BLaER1 (cell line): ENCODE measurements at regions not wholly inside any gene's neighbourhood (a gene's known extent, or its start where the extent isn't known, plus 50 kb on each side); places are given as distances from the start of the nearest gene placed in this dataset.
"Not testable (repeated sequence)": the region's sequence is repeated elsewhere in the genome, so short reads cannot be mapped to it uniquely, and the experiment has no call there.

Source experiments
- H3K27ac ChIP-seq: shearing (Covaris generic); formaldehyde crosslinking; 2 replicates; pipeline ENCODE4 v1.8.1; 2022
- H3K27me3 ChIP-seq: shearing (Covaris generic); formaldehyde crosslinking; 2 replicates; pipeline ENCODE4 v1.8.1; 2022
- H3K36me3 ChIP-seq: shearing (Covaris generic); formaldehyde crosslinking; 2 replicates; pipeline ENCODE4 v1.8.1; 2022
- H3K4me1 ChIP-seq: shearing (Covaris generic); formaldehyde crosslinking; 2 replicates; pipeline ENCODE4 v1.8.1; 2022
- H3K4me2 ChIP-seq: shearing (Covaris generic); formaldehyde crosslinking; 2 replicates; pipeline ENCODE4 v1.8.1; 2022
- H3K4me3 ChIP-seq: shearing (Covaris generic); formaldehyde crosslinking; 2 replicates; pipeline ENCODE4 v1.8.1; 2022
- H3K9ac ChIP-seq: shearing (Covaris generic); formaldehyde crosslinking; 2 replicates; pipeline ENCODE4 v1.8.1; 2022
- H3K9me3 ChIP-seq: shearing (Covaris generic); formaldehyde crosslinking; 2 replicates; pipeline ENCODE4 v1.8.1; 2022
- H4K20me1 ChIP-seq: shearing (Covaris generic); formaldehyde crosslinking; 2 replicates; pipeline ENCODE4 v1.8.1; 2022
- Cebpa-rat ChIP-seq: shearing (Covaris generic); IDR thresholded peaks from 2 replicates; pipeline ENCODE4 v1.8.1; 2022

DNA sequence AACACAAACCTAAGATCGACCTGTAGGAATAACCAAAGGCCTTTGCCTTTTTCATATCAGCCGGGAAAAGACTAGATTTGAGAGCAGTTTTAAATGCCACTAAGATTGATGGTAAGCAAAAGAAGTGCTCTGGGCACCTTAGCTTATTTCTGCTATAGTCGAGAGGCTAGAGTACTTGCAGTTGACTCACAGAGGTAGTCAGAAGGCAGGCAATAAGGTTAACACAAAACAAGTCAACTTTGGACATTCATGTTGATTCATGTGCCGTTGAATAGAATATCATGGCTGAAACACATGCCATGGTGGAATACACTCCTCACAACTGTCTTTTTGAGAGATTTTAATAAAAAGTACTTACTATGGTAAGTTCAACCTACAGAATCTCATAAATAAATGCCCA lies 507.6 kb downstream of the ZEB2 start:
- no peaks in the 10 kb centered on the region for H3K9me3 ChIP-seq
- no peak overlapping the region for H3K4me2 ChIP-seq
- no peaks in the 10 kb centered on the region for H3K4me1 ChIP-seq
- TF ChIP-seq Cebpa-rat = no peak
- H3K9ac ChIP-seq = no peak overlapping the region
- H3K27me3 ChIP-seq = no peaks in the 10 kb centered on the region
- no peak overlapping the region for H3K4me3 ChIP-seq
- H4K20me1 ChIP-seq = no peaks in the 10 kb centered on the region
- H3K27ac ChIP-seq = no peak overlapping the region
- H3K36me3 ChIP-seq = no peaks in the 10 kb centered on the region

DNA sequence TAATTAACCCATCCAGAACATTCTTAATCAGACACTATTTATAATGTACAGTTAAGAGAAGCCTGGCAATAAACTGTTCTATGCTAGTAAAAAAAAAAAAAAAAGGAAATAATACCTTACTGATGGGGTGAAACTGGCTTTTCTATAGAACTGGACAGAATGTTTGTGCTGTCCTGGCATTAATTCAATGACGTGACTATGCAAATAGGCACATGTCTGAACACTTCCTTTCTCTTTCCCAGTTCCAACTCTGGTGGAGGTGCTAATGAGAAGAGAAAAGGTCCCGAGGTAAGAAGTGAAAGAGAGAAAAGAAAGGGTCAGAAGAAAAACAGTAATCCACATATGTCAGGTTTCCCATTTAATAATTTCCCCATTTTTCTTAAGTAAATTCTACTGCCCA lies 508.4 kb downstream of the ZEB2 start:
- H3K9ac ChIP-seq = no peak overlapping the region
- H3K36me3 ChIP-seq = no peaks in the 10 kb centered on the region
- no peaks in the 10 kb centered on the region for H3K4me1 ChIP-seq
- H3K4me3 ChIP-seq = no peak overlapping the region
- no peaks in the 10 kb centered on the region for H3K9me3 ChIP-seq
- no peaks in the 10 kb centered on the region for H3K27me3 ChIP-seq
- no peak overlapping the region for H3K4me2 ChIP-seq
- no peaks in the 10 kb centered on the region for H4K20me1 ChIP-seq
- H3K27ac ChIP-seq = no peak overlapping the region
- no peak for TF ChIP-seq Cebpa-rat

DNA sequence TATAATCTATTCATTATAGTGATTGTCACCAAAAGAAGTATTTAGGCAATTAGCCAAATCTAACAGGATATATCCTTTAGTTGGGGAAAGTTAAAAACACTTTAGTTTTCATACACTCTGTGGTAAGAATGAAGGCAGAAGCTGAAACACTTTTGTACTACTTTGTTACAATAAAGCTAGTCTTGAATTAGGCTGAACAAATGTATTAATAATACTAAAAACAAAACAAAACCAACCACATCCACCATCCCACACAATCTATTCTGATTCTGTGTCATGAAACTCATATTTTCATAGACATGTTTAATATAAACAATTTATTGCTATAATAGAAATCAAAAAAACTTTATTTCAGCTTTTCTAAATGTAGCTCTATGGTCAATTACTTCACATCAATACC lies 508.8 kb downstream of the ZEB2 start:
- Histone ChIP-seq H3K27ac (no peak overlapping the region), H3K27me3 (no peaks in the 10 kb centered on the region), H3K4me3 (no peak overlapping the region), H3K36me3 (no peaks in the 10 kb centered on the region), H4K20me1 (no peaks in the 10 kb centered on the region), H3K4me1 (no peaks in the 10 kb centered on the region), H3K4me2 (no peak overlapping the region), H3K9me3 (no peaks in the 10 kb centered on the region), H3K9ac (no peak overlapping the region)
- no peak for TF ChIP-seq Cebpa-rat

DNA sequence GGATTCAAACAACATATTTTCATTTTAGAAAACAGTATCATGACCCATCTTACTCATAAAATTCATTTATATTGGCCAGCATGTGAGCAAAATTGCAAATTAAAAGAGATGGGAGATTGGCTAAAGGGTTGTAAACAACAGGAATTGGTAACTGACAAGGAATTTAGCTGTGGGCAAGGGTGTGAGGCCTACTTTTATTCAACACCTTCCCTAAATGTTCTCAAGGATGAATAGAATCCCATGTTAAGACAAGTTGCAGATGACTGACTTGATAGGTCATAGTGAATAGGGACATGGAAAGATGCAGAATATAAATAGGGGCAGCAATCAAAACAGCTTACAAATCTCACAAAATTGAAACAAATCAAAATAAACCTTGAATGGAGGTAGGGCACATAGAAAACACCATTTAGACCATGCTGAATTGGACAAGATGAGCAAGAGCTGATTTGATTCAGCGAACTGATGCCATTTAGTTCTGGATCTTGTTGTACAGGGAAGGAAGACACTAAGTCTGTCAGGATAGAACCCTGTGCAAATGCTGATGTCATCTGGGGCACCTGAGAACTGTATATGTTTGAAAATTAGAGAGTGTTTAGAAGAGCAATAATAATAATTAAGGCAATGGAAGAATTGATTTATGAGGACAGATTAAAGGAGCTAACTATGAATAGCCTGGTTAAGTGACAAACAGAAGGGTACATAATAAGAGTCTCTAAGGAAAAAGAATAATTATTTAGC lies 509.7 kb downstream of the ZEB2 start:
- Histone ChIP-seq H3K4me3 (no peak overlapping the region), H3K4me2 (no peak overlapping the region), H3K4me1 (no peaks in the 10 kb centered on the region), H3K27me3 (no peaks in the 10 kb centered on the region), H4K20me1 (no peaks in the 10 kb centered on the region), H3K9me3 (no peaks in the 10 kb centered on the region), H3K36me3 (no peaks in the 10 kb centered on the region), H3K27ac (no peak overlapping the region), H3K9ac (no peak overlapping the region)
- no peak for TF ChIP-seq Cebpa-rat

DNA sequence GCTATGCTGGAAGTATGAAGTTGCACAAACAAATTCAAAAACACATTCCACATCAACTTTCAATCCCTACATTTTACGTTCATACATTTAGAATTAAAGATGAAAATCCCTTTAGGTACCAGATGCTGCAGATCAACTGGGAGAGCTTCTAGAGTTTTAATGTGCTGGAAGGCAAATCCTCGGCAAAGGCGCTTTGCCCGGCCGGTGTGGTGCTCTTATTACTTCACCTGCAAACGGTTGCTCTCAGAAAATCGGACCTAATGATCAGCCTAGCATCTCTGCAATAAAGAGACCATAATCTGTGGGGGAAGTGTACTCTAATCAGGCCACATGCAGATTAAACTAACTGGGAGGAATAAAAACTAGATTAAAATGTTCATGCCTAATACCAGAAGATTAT lies 513.8 kb downstream of the ZEB2 start:
- no peaks in the 10 kb centered on the region for H3K4me1 ChIP-seq
- TF ChIP-seq Cebpa-rat = no peak

DNA sequence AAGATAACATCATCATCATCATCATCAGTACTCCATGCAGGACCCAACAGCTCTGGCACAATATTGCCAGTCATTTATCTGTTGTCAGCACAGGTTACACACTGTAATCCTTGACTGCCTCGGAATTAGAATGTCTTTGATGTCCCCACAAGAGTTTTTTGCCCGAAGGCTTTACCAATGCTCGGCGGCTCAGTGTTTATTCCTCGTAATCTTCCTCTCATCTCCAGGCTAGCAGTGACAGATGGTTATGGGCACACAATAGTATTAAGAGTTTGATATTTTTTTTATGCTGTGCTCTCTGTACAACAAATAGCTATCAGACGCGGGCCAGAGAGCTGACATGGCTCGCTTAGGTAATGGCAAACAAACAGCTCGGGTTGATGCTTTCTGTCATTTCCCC lies 515.2 kb downstream of the ZEB2 start:
- no peaks in the 10 kb centered on the region for H3K4me1 ChIP-seq
- no peak overlapping the region for H3K27ac ChIP-seq
- H3K4me3 ChIP-seq = no peak overlapping the region
- H4K20me1 ChIP-seq = no peaks in the 10 kb centered on the region
- H3K4me2 ChIP-seq = no peak overlapping the region
- no peak overlapping the region for H3K9ac ChIP-seq
- H3K27me3 ChIP-seq = no peaks in the 10 kb centered on the region
- no peak for TF ChIP-seq Cebpa-rat
- no peaks in the 10 kb centered on the region for H3K36me3 ChIP-seq
- no peaks in the 10 kb centered on the region for H3K9me3 ChIP-seq

More for the DNA sequence above, 513.8 kb downstream of the ZEB2 start:
- H3K27me3 ChIP-seq = no peaks in the 10 kb centered on the region
- no peak overlapping the region for H3K9ac ChIP-seq
- no peaks in the 10 kb centered on the region for H4K20me1 ChIP-seq
- no peak overlapping the region for H3K4me3 ChIP-seq
- H3K27ac ChIP-seq = no peak overlapping the region
- no peaks in the 10 kb centered on the region for H3K9me3 ChIP-seq
- no peak overlapping the region for H3K4me2 ChIP-seq
- no peaks in the 10 kb centered on the region for H3K36me3 ChIP-seq

DNA sequence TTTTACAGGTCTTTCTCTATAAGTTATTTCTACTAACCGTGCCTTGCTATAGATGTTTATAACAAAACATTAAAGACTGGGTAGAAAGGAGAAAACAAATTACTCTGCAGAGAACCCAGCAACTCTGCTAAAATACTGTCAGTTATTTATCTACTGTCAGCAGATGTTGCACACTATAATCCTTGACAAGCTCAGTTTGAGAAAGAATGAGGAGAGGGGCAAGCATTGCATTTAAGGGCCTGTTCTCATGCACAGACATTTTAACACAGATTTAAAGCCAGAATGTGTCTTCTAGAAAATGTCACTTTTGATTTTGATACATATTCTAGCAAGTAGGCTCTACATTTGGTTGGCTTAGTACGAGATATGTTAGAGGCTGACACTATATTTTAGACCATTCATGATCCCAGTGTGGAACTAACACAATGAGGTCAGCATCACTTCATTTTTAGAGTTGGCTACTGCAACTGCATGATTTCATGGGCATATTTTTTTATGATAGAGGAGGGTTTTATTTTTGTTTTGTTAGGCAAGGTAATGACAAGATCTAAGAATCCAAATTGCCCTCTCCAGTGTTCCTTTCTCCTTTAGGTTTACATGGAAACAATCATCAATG lies 516.4 kb downstream of the ZEB2 start:
- no peak overlapping the region for H3K27ac ChIP-seq

DNA sequence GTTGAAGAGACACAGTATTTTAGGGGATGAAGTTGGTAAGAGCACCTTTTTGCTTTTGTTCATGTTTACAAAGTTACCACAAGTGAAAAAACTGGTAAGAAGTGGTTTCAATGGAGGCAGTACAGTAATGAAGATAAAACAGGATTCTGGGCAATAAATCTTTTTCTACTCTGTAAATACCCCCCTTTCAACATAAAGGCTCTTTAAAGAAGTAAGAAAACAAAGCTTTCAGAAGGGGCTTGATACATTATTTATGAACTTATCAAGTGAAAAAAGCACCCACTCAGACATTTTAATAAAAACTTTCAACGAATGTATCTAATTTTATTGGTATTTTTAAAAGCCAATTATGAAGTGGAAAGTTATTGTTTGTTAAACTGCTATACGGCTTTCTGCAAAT lies 522.9 kb downstream of the ZEB2 start:
- H3K27ac ChIP-seq = no peak overlapping the region
- no peaks in the 10 kb centered on the region for H3K9me3 ChIP-seq
- no peaks in the 10 kb centered on the region for H4K20me1 ChIP-seq
- no peak for TF ChIP-seq Cebpa-rat
- H3K4me1 ChIP-seq = no peaks in the 10 kb centered on the region
- no peak overlapping the region for H3K4me2 ChIP-seq
- H3K4me3 ChIP-seq = no peak overlapping the region
- H3K27me3 ChIP-seq = no peaks in the 10 kb centered on the region
- no peaks in the 10 kb centered on the region for H3K36me3 ChIP-seq
- H3K9ac ChIP-seq = no peak overlapping the region

More for the DNA sequence above, 516.4 kb downstream of the ZEB2 start:
- Histone ChIP-seq H3K9me3 (no peaks in the 10 kb centered on the region), H4K20me1 (no peaks in the 10 kb centered on the region), H3K36me3 (no peaks in the 10 kb centered on the region), H3K27me3 (no peaks in the 10 kb centered on the region), H3K9ac (no peak overlapping the region), H3K4me2 (no peak overlapping the region), H3K4me3 (no peak overlapping the region), H3K4me1 (no peaks in the 10 kb centered on the region)
- TF ChIP-seq Cebpa-rat = no peak

DNA sequence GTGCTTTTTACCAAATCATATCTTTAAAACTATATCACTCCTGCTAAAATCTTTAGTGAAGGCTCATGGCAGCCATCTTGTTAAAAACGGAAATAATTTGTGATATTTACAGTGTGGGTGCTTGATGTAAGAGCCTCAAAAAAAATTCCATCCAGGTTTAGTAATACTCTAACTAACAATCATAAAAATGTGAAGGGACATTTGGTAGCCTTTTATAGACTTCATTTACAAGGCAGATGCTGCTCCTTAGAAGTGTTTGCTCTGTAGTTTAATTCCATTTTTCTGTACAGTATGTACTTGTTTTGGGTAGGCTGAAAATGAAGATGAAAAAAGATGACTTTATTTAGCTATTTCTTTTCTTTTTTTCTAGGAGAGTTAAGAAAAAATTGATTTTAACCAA lies 525.0 kb downstream of the ZEB2 start:
- Histone ChIP-seq H3K9ac (no peak overlapping the region), H3K27ac (no peak overlapping the region), H3K4me2 (no peak overlapping the region), H3K4me3 (no peak overlapping the region), H3K4me1 (no peaks in the 10 kb centered on the region), H3K9me3 (peaks cover 17% of the 10 kb centered on the region), H4K20me1 (no peaks in the 10 kb centered on the region), H3K27me3 (no peaks in the 10 kb centered on the region), H3K36me3 (no peaks in the 10 kb centered on the region)
- no peak for TF ChIP-seq Cebpa-rat

DNA sequence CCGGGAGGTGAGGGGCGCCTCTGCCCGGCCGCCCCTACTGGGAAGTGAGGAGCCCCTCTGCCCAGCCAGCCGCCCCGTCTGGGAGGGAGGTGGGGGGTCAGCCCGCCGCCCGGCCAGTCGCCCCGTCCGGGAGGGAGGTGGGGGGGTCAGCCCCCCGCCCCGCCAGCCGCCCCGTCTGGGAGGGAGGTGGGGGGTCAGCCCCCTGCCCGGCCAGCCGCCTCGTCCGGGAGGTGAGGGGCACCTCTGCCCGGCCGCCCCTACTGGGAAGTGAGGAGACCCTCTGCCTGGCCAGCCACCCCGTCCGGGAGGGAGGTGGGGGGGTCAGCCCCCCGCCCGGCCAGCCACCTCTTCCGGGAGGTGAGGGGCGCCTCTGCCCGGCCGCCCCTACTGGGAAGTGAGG lies 528.3 kb downstream of the ZEB2 start:
- H3K4me2 ChIP-seq, H3K27ac ChIP-seq, H3K4me1 ChIP-seq, H3K36me3 ChIP-seq, H4K20me1 ChIP-seq, H3K27me3 ChIP-seq, H3K9ac ChIP-seq, H3K4me3 ChIP-seq: not testable (repeated sequence)
- peaks cover 18% of the 10 kb centered on the region for H3K9me3 ChIP-seq
